Endodermal cell (in vitro differentiated cells): ENCODE measurements at regions not wholly inside any gene's neighbourhood (a gene's known extent, or its start where the extent isn't known, plus 50 kb on each side); places are given as distances from the start of the nearest gene placed in this dataset.

Experiments
- DNase-seq: peaks from one replicate; pipeline ENCODE4 v3.0.0-alpha.2; 2017
- H3K27ac ChIP-seq: 2 replicates; pipeline ENCODE4 v1.5.1; 2013; ENCODE audit warnings: mild to moderate bottlenecking, low read depth, low read length, moderate library complexity
- H3K27me3 ChIP-seq: 2 replicates; pipeline ENCODE4 v1.6.1; 2013; ENCODE audit warnings: mild to moderate bottlenecking, low read length, moderate library complexity; ENCODE audit not compliant: insufficient read depth, control insufficient read depth, poor library complexity, severe bottlenecking
- H3K36me3 ChIP-seq: 2 replicates; pipeline ENCODE4 v1.7.0; 2013; ENCODE audit warnings: mild to moderate bottlenecking, low read length, moderate library complexity; ENCODE audit not compliant: control insufficient read depth, insufficient read depth
- H3K4me1 ChIP-seq: one replicate; pipeline ENCODE4 v1.7.0; 2013; ENCODE audit warnings: low read length; ENCODE audit not compliant: control insufficient read depth, insufficient read depth
- H3K4me3 ChIP-seq: 2 replicates; pipeline ENCODE4 v1.5.1; 2013; ENCODE audit warnings: mild to moderate bottlenecking, low read length, moderate library complexity
- H3K9ac ChIP-seq: 2 replicates; pipeline ENCODE4 v1.6.1; 2013; ENCODE audit warnings: mild to moderate bottlenecking, low read length, moderate library complexity; ENCODE audit not compliant: poor library complexity, severe bottlenecking; ENCODE audit errors: extremely low read depth
- H3K9me3 ChIP-seq: 2 replicates; pipeline ENCODE4 v1.6.1; 2013; ENCODE audit warnings: mild to moderate bottlenecking, low read length, moderate library complexity; ENCODE audit not compliant: control insufficient read depth
- H3K27ac Mint-ChIP-seq: 2 replicates; pipeline ENCODE4 v1.8.0; 2020; ENCODE audit warnings: mixed read lengths
- H3K27me3 Mint-ChIP-seq: 2 replicates; pipeline ENCODE4 v1.8.0; 2021; ENCODE audit warnings: mild to moderate bottlenecking, mixed read lengths; ENCODE audit not compliant: insufficient read depth
- H3K36me3 Mint-ChIP-seq: 2 replicates; pipeline ENCODE4 v1.8.0; 2020; ENCODE audit warnings: low read depth, mixed read lengths
- H3K4me1 Mint-ChIP-seq: 2 replicates; pipeline ENCODE4 v1.8.0; 2020; ENCODE audit warnings: mixed read lengths
- H3K4me3 Mint-ChIP-seq: 2 replicates; pipeline ENCODE4 v1.8.0; 2020; ENCODE audit warnings: mild to moderate bottlenecking, moderate library complexity, mixed read lengths
- H3K9me3 Mint-ChIP-seq: 2 replicates; pipeline ENCODE4 v1.8.0; 2020; ENCODE audit warnings: mild to moderate bottlenecking, mixed read lengths
- WGBS, 2 experiments: methylation state at CpG; one replicate each; pipeline versions ENCODE4 v1.1.5 to v1.1.7; 2013; ENCODE audit warnings: missing lambda C conversion rate in 2 of 2, mixed read lengths in 1 of 2; ENCODE audit not compliant: insufficient coverage in 1 of 2, insufficient read length in 1 of 2; 5-methylcytosine and 5-hydroxymethylcytosine counted together
- TF ChIP-seq, protein P1 (sequence below): fragments of 200-600 bp; sonication (generic); conservative IDR thresholded peaks from 2 replicates; pipeline ENCODE4 v1.5.0; 2021; ENCODE audit warnings: antibody characterized with exemption, mild to moderate bottlenecking

DNA sequence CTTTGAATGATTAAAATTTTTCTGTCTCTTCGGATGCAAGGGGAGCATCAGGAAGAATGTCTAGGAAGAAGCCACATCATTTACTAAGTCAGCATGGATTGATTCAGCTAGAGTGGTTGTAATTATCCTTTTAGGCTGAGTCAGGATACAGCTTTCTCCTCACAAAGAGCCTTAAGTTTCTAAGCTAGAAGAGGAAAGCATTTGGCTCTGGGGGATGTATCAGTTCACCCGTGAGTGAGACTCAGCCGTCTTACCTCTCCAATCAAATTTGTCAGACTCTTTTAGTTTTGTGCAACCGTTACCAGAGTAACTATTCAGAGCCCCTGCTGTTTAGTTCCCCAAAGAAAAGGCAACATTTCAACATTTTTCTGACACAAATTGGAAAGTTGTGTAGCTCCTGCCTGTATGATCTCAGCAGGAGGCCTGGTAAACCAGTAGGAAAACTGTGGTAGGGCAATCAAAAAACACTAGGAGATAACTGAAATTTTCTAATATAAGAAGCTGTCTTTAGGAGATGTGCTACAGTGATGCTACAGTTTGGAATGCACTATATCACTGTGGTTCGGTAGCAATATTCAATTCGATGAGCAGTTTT is 432.4 kb upstream of the LUZP2 start:
- no peaks in the 10 kb centered on the region for H3K4me1 ChIP-seq
- peak overlapping the region; percentile 22 for H3K27ac ChIP-seq
- H3K4me3 ChIP-seq, result no peak overlapping the region
- no peaks in the 10 kb centered on the region for H3K9me3 ChIP-seq
- Mint-ChIP-seq H3K4me1 (no peaks in the 10 kb centered on the region), H3K4me3 (no peak overlapping the region), H3K27me3 (no peaks in the 10 kb centered on the region), H3K27ac (no peak overlapping the region), H3K36me3 (no peaks in the 10 kb centered on the region), H3K9me3 (no peaks in the 10 kb centered on the region)
- H3K27me3 ChIP-seq, result no peaks in the 10 kb centered on the region
- no peak overlapping the region for H3K9ac ChIP-seq
- TF ChIP-seq, protein P1, sequence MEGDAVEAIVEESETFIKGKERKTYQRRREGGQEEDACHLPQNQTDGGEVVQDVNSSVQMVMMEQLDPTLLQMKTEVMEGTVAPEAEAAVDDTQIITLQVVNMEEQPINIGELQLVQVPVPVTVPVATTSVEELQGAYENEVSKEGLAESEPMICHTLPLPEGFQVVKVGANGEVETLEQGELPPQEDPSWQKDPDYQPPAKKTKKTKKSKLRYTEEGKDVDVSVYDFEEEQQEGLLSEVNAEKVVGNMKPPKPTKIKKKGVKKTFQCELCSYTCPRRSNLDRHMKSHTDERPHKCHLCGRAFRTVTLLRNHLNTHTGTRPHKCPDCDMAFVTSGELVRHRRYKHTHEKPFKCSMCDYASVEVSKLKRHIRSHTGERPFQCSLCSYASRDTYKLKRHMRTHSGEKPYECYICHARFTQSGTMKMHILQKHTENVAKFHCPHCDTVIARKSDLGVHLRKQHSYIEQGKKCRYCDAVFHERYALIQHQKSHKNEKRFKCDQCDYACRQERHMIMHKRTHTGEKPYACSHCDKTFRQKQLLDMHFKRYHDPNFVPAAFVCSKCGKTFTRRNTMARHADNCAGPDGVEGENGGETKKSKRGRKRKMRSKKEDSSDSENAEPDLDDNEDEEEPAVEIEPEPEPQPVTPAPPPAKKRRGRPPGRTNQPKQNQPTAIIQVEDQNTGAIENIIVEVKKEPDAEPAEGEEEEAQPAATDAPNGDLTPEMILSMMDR, result no peak
- no peaks in the 10 kb centered on the region for H3K36me3 ChIP-seq
- whole genome bisulfite sequencing, 2 experiments, result 80 to 85% methylated on average over 2 to 6 of the region's 6 CpGs
- DNase-seq, result no peak

DNA sequence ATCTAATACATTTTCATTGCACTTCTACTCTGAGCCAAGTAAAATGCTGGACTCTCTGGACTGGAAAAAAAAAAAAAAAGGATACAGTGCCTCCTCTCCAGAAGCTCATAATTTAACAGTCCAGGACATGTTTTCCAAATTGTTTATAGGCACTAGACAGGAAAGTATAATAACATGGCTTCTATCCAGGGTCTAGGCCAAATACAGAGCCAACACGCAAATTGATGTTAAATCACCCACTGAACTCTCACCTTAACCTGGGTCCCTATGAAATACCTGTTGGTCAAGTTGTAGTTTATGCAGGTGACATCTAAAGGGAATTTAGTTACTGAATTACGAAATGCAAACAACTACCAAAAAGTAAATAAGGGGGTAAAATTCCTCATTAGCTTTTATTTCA is 428.7 kb upstream of the LUZP2 start:
- H3K27me3 Mint-ChIP-seq, result no peaks in the 10 kb centered on the region

DNA sequence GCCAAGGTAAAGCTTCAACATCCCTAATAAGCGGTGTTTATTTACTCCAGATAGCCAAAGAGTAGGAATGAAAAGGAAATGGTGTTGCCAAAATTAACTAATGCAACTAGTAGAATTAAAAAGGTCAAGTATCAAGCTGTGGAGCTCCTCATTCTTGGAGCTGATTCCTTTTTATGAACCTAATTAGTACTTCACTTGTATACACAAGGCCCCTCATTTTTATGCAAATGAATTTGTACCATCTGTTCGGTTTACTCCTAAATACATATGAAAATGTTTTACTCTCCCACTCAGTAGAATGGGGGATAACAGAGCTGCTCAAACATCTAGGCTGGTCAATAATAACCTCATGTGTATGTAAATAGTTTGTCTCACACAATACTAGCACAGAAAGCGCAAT is 426.4 kb upstream of the LUZP2 start:
- Mint-ChIP-seq H3K27ac (no peak overlapping the region), H3K27me3 (no peaks in the 10 kb centered on the region), H3K9me3 (peaks cover 8% of the 10 kb centered on the region), H3K36me3 (no peaks in the 10 kb centered on the region), H3K4me1 (no peaks in the 10 kb centered on the region), H3K4me3 (no peak overlapping the region)
- Histone ChIP-seq H3K4me1 (no peaks in the 10 kb centered on the region), H3K36me3 (no peaks in the 10 kb centered on the region), H3K9ac (no peak overlapping the region), H3K27ac (no peak overlapping the region), H3K9me3 (no peaks in the 10 kb centered on the region), H3K4me3 (no peak overlapping the region), H3K27me3 (no peaks in the 10 kb centered on the region)
- TF ChIP-seq, protein P1, result no peak
- DNase-seq, result no peak
- 91% methylated on average over 3 of the region's 3 CpGs; no CpG with 5 or more reads in 1 of the 2 experiments for WGBS, 2 experiments

More for the DNA sequence above, 428.7 kb upstream of the LUZP2 start:
- no peaks in the 10 kb centered on the region for H3K4me1 ChIP-seq
- TF ChIP-seq, protein P1, result no peak
- H3K9ac ChIP-seq, result no peak overlapping the region
- no peak for DNase-seq
- H3K4me3 Mint-ChIP-seq, result no peak overlapping the region
- no peak overlapping the region for H3K4me3 ChIP-seq
- no peaks in the 10 kb centered on the region for H3K9me3 ChIP-seq
- no peaks in the 10 kb centered on the region for H3K36me3 Mint-ChIP-seq
- no peaks in the 10 kb centered on the region for H3K4me1 Mint-ChIP-seq
- no peaks in the 10 kb centered on the region for H3K27me3 ChIP-seq
- H3K36me3 ChIP-seq, result no peaks in the 10 kb centered on the region
- H3K9me3 Mint-ChIP-seq, result peaks cover 5% of the 10 kb centered on the region
- H3K27ac ChIP-seq, result no peak overlapping the region
- 80% methylated on average over 1 of the region's 2 CpGs for WGBS, 2 experiments
- no peak overlapping the region for H3K27ac Mint-ChIP-seq
